DMS79 (cell line): ENCODE measurements at regions not wholly inside any gene's neighbourhood (a gene's known extent, or its start where the extent isn't known, plus 50 kb on each side); places are given as distances from the start of the nearest gene placed in this dataset.
"Not testable (repeated sequence)": the region's sequence is repeated elsewhere in the genome, so short reads cannot be mapped to it uniquely, and the experiment has no call there.

ENCODE experiments used
- DNase-seq: peaks from one replicate; lab custom pipeline; 2025; lab: John Stamatoyannopoulos, UW

DNA sequence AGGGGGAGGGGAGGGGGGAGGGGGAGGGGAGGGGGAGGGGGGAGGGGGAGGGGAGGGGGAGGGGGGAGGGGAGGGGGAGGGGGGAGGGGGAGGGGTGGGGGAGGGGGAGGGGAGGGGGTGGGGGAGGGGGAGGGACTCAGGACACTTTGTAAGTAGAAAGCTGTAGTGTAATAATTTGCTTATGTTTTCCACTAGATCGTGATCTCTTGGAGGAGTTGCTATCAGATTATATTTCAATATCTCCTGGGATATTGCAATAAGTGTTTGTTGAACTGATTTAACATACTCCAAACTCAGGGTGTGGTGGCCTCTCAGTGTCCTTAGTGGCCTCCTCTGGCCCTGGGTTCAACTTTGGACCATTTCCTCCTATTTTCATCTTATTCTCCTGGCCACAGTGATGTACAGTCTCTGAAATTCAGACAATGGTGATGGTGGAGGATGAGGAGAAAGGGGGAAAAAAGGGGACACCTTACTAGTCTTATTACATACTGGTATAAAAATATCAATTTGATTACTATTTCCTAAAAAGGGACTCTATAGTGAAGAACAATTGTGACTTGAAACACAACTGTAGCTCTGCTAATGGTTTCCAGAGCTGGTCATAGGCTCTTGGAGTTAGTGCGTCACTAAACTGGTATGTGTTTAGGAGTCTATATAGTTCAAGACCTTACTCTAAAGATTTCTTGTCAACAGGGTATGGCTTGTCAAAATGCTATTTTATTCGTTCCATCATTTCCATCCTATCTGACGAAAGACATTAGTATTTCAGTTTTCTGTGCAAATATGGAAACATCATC, 89.6 kb downstream of the DDX1 start:
- no peak for DNase-seq

DNA sequence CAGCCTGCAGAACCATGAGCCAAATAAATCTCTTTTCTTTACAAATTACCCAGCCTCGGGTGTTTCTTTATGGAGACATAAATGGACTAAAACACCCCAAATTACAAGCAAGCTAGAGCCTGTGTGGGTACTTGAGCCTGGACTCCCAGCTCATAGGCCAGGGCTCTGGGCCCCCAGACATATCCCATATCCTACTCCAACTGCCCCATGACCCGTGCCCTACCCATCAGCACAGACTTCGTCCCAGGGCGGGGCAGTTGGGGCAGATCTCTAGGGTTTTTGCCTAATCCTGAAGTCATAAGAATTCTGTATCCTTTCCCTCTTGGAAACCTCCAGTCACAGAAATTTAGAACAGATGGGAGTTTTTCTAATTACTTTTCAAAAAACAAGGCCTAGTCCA, 90.7 kb downstream of the DDX1 start:
- no peak for DNase-seq

DNA sequence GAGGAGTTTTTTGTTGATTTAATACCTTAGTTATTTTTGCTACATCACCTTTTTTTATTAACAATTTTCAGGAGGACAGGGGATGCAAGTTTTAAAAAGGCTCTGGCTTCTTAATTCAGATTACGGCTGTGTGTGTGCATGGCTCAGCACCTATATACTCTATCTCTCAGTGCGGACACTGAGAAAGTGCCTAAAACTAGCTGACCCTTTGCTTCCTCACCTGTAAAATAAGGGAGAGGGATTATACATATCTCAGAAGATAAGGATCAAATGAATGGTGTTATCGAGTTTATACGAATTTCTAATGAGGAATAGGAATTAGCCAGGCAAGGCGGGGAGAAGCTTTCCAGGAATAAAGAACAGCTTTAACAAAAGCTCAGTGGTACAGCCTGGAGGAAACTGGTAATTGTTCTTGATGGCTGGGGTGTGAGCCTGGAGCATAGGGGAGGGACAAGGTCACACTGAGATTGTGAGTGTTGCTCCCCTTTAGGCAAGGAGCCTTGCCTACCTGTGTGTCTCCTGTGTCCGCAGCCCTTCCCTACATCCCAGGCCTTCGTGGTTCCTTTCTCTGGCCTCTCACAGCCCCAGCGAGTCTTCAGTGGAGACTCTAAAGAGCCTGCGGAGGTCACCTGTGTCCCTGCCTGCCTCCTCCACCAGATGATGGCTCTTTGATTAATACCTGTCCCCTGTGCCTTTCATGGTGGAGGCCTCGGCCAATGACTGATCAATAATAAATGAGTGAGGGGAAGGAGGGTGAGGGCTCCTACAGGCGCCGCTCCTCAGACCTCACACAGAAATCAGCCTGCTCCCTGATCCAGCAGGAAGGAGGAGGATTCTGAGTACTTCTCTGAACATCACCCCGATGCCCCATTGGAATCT, 92.7 kb downstream of the DDX1 start:
- no peak for DNase-seq

DNA sequence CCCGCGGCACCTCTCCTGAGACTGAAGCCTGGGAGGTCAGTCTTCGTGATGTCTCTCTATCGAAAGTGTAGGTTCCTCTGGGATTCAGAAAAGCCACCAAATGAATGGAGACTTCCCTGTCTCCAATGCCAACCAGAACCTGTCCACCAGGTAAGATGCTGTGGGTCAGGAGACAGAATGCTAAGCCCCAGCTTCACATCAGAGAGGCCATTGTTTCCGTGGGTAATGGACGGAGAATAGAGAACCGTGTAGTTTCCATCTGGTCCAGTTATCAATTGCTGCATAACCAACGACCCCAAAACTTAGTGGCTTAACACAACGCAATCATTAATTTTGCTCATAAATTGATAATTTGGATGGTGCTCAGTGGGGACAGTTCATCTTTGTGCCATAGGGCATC, 93.5 kb downstream of the DDX1 start:
- DNase-seq = no peak

DNA sequence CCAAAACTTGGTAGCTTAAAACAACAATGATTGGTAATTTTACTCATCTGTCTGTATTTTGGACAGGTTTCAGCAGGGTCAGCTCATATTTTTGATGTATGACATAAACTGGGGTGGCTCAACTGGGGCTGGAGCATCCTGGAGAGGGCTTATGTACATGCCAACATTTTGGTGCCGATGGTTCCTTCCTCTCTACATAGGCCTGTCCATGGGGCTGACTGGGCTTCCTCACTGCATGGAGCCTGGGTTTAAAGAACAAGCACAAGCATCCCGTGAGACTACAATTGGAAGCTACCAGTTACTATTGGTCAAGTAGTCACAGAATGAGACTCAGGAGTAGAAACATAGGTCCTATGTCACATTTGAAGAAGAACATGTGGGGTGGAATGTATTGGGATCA, 95.0 kb downstream of the DDX1 start:
- DNase-seq = no peak

DNA sequence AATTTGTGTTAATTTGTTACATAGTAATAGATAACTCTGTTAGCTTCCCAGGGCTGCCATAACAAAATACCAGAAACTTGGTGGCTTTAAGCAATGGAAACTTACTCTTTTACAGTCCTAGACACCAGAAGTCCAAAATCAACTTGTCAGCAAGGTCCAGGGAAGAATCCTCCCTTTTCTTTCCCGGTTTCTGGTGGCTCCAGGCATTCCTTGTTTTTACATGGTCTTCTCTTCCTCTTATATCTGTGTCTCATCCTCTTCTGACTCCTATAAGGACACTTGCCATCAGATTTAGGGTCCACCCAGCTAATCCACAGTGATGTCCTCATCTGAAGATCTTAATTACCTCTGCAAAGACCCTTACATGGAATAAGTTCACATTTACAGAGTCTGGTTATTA, 95.6 kb downstream of the DDX1 start:
- DNase-seq = no peak

DNA sequence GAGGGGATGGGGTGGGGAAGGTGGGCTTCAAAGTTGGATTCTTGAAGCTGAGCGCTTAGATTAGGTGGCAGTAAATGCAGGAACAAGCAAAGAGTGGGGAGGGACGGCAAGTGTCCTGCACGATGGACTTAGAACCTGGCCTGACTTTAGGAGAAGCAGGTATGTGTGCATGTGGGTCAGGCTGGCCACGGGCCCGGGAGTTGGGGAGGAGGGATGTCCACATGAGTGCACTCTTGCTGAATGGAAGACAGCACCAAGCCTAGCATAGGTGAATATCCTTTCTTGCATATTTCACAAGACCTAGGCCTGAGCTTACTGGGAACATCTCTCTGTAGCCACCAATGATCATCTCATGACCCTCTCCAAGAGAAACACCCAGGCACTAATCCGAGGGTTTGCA, 96.1 kb downstream of the DDX1 start:
- no peak for DNase-seq

DNA sequence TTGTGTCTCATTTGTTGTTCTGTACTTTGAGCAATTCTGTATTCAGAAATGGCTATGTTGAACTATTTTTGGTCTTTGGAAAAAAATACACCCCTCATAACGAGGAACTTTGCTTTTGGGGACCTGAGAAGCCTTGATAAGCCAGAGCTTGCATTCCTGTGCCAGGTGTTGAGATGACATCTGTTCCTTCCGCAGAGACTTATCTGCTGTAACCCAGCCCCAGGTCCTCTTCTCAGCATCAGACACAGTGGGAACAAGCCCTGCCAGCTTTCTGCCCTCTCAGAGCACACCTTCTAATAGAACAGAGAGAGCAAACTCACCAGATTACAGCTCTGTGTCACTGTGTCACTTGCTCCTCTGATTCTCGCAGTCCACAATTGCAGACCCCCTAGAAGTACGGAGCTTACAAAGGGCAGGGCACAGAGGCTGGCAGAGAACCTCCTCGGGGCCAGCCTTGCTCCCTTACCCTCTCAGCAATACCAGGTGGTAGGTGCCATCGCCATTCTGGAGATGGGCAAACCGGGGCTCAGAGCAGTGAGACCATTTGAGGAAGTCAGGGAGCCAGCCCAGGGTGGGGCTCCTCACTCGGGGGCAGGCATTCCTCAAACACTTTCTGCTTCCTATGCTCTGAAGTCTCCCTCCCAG, 97.4 kb downstream of the DDX1 start:
- no peak for DNase-seq

DNA sequence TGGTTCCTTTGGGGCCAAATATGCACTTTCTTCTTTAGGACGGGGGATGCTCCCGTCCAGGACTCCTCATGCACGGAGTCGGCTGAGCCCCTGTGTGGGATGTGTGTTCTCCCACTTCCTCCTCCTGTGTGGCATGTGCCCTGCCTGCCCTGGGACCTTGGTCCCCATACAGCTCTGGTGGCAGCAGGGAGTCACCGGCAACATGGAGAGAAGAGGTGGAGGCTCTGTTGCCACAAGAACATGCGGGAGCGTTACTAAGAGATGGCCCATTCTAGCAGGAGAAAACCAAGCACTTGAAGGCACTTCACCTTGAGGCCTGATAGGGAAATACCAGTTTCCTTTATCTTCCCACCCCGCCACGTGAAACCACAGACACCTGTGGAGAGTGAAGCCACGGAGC, 98.0 kb downstream of the DDX1 start:
- DNase-seq = no peak

DNA sequence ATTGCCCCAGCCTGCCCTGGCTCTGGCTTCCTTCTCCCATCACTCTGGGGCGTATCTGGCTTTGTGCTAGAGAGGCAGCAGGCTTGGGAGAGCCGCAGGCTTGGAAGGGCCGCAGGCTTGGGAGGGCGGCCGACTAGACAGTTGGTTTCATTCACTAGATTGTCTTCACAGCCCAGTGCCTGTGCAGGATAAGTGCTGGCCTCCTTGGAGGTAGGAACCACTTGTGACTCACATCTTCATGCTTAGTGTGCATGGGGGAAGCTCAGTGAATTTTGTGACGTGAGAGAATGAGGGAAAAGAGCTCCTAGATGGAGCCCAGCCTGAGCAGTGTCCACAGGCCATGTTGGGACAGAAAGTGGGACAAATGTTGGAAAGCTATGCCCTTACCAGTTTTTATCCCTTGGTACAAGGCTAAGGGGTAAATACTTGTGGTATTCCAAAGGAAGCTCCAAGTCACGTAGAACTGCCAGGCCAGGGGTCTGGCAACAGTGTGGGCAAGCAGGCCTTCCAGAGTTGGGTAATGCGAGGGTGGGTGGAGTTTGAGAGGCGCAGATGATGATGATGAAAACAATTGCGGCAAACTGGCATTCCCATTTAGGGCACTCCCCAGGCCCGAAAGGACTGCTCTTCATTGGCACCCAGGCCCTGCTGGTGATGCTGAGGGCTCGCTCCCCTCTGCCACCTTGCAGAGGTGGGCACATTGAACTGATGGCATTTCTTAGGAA, 100.1 kb downstream of the DDX1 start:
- DNase-seq = no peak

DNA sequence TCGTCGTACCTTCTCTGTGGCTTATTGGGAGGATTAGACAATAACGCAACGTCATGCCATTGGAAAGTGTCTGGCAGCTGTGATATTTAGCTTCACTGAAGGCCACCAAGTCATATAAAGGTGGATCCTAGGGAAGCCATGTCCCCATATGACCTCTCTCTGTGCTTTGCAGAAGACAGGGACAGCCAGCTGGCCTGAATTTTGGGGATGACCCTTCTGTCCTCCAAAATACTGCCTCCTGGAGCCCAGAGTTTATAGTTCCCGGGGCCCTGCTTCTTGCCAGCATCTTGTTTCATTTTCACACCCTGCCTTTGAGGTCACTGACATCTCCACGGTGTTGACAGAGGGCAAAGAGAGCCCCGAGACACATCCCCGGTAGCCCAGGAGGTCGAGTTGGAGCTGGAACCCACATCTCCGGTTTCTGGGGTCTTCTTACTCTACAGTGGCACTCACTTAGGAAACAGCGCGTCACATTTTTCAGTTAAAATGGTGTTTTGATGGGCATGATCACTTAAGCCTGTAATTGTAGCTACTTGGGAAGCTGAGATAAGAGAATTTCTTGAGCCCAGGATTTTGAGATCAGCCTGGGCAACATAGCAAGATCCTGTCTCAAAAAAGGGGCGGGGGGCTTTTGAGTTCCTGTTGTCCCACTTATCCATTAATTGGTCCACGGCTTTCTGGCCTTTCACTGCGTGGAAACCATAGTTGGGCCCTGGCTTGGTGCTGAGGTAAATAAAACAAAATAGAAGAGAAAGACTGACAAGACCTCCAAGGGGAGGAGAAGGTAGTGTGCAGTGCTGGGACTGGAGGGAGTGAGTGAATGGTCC, 101.1 kb downstream of the DDX1 start:
- DNase-seq = no peak

DNA sequence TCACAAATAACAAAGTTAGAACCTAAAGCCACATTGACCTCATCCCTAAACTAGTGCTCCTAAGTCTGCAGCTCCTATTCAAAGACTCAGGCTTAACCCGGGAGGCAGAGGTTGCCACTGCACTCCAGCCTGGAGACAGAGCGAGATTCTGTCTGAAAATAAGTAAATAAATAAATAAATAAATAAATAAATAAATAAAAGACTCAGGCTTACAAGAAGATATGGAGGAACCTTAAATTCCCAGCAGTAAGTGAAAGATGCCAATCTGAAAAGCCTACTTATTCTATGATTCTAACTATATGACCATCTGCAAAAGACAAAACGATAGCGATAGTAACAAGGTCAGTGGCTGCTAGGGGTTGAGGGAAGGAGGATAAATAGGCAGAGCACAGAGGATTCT, 101.7 kb downstream of the DDX1 start:
- DNase-seq = no peak

DNA sequence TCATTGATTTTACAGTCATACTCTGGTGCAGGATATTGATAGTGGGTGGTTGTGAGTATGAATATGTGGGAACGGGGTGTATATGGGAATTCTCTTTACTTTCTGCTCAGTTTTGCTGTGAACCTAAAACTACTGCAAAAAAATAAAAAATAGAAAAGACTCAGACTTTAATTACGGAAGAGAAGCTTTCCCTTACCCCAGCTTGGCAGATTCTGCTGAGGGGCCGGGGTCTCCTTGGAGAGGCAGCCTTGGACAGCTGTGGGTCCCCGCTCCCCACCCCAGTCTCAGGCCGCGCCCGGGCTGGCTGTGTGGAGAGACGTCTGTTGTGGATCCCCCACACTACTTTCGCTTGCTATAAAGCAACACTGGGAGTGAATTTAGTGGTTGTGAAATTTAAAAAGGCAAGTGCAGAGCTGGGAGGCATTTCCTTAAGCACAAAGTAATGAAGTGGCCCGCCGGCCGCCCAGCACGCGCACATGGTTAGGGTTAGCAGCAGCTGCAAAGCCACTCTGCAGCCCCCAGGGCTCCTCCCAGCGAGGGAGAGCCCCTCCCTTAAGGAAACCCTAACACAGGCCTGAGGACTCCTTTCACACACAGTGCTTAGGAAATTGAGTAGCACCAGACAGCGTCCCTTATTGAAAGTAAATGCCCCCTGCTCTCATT, 102.4 kb downstream of the DDX1 start:
- no peak for DNase-seq

DNA sequence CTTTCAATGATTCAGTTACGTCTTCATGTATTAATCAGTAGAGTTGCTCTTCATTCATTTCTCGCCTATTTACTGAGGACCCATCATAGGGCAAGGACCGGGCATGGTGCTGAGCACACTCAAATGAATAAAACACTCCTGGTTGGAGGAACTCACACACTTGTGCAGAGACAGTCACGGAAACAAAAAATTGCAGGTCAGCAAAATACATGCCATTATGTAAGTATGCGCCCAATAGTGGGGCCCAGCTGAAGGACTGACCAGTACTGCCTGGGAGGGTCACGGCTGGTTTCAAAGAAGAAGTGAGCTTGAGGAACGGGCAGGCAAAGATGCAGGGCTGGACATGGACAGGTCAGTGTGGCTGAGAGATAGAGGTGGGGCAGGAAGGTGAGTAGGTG, 102.9 kb downstream of the DDX1 start:
- DNase-seq = no peak

DNA sequence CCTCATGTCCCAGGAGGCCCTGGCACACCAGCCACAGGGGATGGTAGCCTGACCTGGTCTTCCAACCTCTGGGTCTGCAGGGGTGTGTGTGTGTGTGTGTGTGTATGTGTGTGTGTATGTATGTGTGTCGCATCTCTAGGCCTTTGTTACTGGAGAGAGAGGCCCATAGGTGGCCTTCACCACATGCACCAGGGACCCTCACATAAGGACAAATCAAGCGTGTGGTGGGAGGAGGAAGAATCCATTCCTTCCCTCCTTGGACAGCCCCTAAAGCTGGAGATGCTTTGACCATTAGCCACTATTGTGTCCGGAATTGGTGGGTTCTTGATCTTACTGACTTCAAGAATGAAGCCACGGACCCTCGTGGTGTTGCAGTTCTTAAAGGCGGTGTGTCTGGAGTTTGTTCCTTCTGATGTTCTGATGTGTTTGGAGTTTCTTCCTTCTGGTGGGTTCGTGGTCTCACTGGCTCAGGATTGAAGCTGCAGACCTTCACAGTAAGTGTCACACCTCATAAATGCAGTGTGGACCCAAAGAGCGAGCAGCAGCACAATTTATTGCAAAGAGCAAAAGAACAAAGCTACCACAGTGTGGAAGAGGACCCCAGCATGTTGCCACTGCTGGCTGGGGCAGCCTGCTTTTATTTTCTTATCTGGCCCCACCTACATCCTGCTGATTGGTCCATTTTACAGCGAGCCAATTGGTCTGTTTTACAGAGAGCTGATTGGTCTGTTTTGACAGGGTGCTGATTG, 104.1 kb downstream of the DDX1 start:
- no peak for DNase-seq

DNA sequence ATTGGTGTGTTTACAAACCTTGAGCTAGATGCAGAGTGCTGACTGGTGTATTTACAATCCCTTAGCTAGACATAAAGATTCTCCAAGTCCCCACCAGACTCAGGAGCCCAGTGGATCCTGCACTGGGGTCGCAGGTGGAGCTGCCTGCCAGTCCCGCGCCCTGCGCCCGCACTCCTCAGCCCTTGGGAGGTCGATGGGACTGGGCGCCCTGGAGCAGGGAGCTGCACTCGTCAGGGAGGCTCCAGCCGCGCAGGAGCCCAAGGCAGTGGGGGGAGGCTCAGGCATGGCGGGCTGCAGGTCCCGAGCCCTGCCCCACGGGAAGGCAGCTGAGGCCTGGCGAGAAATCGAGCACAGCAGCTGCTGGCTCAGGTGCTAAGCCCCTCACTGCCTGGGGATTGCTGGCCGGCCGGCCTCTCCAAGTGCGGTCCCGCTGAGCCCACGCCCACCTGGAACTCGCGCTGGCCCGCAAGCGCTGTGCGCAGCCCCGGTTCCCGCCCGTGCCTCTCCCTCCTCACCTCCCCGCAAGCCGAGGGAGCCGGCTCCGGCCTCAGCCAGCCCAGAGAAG, 105.0 kb downstream of the DDX1 start:
- DNase-seq = not testable (repeated sequence)

DNA sequence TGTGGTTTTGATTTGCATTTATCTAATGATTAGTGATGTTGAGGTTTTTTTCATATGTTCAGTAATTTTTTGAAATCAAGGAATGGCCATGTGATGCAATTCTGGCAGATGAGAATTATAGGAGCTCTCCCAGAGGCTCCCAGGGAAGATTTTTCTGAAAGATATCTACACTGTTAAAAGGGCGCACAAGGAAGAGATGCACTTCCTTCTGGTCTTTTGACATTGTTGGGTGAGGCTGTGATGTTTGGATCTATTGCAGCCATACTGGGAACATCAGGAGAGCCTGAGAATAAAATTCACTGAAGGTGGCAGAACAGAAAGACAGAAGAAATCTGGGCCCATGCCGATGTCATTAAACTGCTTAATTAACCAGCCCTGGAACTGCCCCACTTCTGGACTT, 108.5 kb downstream of the DDX1 start:
- DNase-seq = no peak

DNA sequence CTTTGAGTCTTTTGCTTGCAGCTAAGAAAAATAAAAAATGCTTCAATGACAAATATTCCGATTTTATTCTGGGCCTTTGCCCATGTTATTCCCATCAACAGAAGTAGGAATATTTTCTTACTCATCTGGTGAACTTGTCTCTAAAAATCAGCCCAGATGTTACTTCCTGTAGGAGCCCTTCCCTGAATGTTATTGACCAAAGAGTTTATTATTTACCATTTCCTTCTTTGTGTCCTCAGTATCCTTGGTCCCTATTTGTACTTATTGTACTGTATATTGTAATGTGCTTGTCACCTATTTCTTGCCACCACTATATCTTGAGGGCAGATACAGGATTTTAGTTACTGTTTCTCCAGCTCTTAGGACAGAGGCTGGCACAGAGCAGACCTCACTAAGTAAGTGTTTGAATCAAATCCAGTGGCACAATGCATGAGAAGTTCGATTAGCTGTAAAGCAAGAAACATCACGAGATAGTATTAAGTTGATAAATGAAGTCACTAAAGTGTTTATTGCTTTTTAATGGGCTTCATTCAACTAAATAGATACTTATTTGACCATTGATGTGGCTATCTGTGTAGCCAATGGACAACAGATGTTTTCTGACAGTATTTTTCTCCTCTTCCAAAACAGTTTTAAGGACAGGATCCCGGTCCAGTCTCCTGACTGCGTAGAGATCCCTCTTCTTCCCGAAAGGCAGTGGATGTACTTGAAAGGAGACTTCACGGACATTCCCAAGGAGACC, 109.1 kb downstream of the DDX1 start:
- DNase-seq = no peak

DNA sequence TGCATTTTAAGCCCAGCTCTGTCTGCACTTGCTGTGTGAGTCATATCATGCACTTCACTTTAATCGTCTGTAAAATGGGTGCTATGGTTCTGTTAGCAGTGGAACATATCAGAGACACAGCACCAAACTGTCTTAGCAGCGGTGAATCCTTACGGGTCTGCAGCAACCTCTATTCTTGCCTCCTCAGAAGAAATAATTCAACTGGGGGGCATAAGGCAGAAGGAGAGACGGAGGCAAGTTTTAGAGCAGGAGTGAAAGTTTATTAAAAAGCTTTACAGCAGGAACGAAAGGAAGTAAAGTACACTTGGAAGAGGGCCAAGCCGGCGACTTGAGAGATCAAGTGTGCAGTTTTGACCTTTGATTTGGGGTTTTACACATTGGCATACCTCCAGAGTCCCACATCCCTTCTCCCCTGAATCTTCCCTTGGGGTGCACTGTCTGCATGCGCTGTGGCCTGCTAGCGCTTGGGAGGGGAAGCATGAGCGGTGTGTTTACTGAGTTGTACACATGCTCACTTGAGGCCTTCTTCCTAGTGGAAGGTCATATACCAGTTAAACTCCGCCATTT, 109.8 kb downstream of the DDX1 start:
- DNase-seq = no peak
